AG09319 (cell line): ENCODE measurements at regions not wholly inside any gene's neighbourhood (a gene's known extent, or its start where the extent isn't known, plus 50 kb on each side); places are given as distances from the start of the nearest gene placed in this dataset.

Experiments used
- DNase-seq: peaks from one replicate; pipeline ENCODE4 v3.0.0-alpha.2; 2010; ENCODE audit warnings: low read depth; ENCODE audit errors: extremely low read depth
- CTCF ChIP-seq: IDR thresholded peaks from 2 replicates; pipeline ENCODE4 v1.5.1; 2011; ENCODE audit warnings: low read depth, mild to moderate bottlenecking, inconsistent platforms, low read length, moderate library complexity

- DNase-seq = peak; percentile 8
- TF ChIP-seq CTCF = no peak
These were observed 62.3 kb upstream of the ADAMTS3 start for GRCh38 chr4:72631296-72631695.

- no peak for DNase-seq
- no peak for TF ChIP-seq CTCF
These were observed 60.5 kb upstream of the ADAMTS3 start for GRCh38 chr4:72629540-72629939.

GRCh38 chr4:72627723-72628122 is 58.7 kb upstream of the ADAMTS3 start:
- DNase-seq = no peak
- no peak for TF ChIP-seq CTCF
